C1 segment of cervical spinal cord (tissue), 14 donors: ENCODE measurements at regions not wholly inside any gene's neighbourhood (a gene's known extent, or its start where the extent isn't known, plus 50 kb on each side); places are given as distances from the start of the nearest gene placed in this dataset.

ENCODE experiments used
- DNase-seq, 14 donors: peaks; one replicate each; lab custom pipeline; 2025; lab: John Stamatoyannopoulos, UW

GRCh38 chr3:146679191-146679590, 74.0 kb upstream of the PLSCR5 start:
- DNase-seq: no peak

- DNase-seq: no peak
These were observed 67.8 kb upstream of the PLSCR5 start for GRCh38 chr3:146672941-146673340.

GRCh38 chr3:146664403-146664802, 59.3 kb upstream of the PLSCR5 start:
- no peak for DNase-seq

GRCh38 chr3:146658841-146659240, 53.7 kb upstream of the PLSCR5 start:
- DNase-seq: no peak

- no peak for DNase-seq
These were observed 50.3 kb upstream of the PLSCR5 start for GRCh38 chr3:146655333-146655996.
